B cell (primary cell): ENCODE measurements at regions not wholly inside any gene's neighbourhood (a gene's known extent, or its start where the extent isn't known, plus 50 kb on each side); places are given as distances from the start of the nearest gene placed in this dataset.

Experiments
- EZH2 ChIP-seq: IDR thresholded peaks from 2 replicates; pipeline ENCODE4 v1.6.1; 2012; ENCODE audit warnings: borderline replicate concordance, low read depth, mild to moderate bottlenecking, moderate library complexity, low read length; ENCODE audit not compliant: insufficient read depth, poor library complexity, severe bottlenecking
- TF ChIP-seq, protein P1 (sequence below): fragments of 200-600 bp; IDR thresholded peaks from one replicate; pipeline ENCODE4 v1.8.0; 2022; ENCODE audit warnings: antibody characterized with exemption, mild to moderate bottlenecking

DNA sequence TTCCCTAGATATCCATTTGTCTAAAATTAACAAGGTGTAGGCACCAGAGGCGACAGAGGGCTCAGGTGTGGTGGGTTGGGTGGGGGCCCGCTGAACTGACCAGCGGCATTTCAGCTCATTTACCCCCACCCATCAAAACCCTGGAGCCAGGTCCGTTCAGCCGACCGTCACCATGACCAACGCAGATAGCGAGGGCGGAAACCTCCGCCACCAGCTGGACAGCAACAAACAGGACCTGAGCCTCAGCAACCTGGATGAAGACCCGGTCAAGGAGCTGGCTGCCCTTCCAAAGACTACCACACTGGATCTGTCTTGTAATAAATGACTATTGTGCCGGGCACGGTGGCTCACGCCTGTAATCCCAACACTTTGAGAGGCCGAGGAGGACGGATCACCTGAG is 120.8 kb upstream of the LGSN start:
- TF ChIP-seq EZH2, result no peak
- TF ChIP-seq, protein P1, sequence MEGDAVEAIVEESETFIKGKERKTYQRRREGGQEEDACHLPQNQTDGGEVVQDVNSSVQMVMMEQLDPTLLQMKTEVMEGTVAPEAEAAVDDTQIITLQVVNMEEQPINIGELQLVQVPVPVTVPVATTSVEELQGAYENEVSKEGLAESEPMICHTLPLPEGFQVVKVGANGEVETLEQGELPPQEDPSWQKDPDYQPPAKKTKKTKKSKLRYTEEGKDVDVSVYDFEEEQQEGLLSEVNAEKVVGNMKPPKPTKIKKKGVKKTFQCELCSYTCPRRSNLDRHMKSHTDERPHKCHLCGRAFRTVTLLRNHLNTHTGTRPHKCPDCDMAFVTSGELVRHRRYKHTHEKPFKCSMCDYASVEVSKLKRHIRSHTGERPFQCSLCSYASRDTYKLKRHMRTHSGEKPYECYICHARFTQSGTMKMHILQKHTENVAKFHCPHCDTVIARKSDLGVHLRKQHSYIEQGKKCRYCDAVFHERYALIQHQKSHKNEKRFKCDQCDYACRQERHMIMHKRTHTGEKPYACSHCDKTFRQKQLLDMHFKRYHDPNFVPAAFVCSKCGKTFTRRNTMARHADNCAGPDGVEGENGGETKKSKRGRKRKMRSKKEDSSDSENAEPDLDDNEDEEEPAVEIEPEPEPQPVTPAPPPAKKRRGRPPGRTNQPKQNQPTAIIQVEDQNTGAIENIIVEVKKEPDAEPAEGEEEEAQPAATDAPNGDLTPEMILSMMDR, result no peak
